Uterus (tissue), 2 donors: ENCODE measurements at regions not wholly inside any gene's neighbourhood (a gene's known extent, or its start where the extent isn't known, plus 50 kb on each side); places are given as distances from the start of the nearest gene placed in this dataset.

Source experiments
- CTCF ChIP-seq, 4 experiments: fragments of 200-600 bp in 2 of 4; fragments of 450-650 bp in 2 of 4; sonication (generic) in 2 of 4; IDR thresholded peaks; one replicate each; pipeline ENCODE4 v1.5.1; 2016 to 2019; ENCODE audit warnings: antibody characterized with exemption in 4 of 4, mild to moderate bottlenecking in 2 of 4, moderate library complexity in 1 of 4
- POLR2A ChIP-seq, 2 donors: fragments of 450-650 bp; IDR thresholded peaks; one replicate each; pipeline ENCODE4 v1.6.1; 2016; ENCODE audit warnings: antibody characterized with exemption in 2 of 2, mild to moderate bottlenecking in 1 of 2, moderate library complexity in 1 of 2

GRCh38 chr5:86354664-86355063 lies 263.1 kb upstream of the COX7C start:
- TF ChIP-seq CTCF (IDR thresholded peaks at IDR 0.05) (no peak), POLR2A (IDR thresholded peaks at IDR 0.05) (no peak)
